ENCODE measurements at regions not wholly inside any gene's neighbourhood (a gene's known extent, or its start where the extent isn't known, plus 50 kb on each side); places are given as distances from the start of the nearest gene placed in this dataset.

DNA sequence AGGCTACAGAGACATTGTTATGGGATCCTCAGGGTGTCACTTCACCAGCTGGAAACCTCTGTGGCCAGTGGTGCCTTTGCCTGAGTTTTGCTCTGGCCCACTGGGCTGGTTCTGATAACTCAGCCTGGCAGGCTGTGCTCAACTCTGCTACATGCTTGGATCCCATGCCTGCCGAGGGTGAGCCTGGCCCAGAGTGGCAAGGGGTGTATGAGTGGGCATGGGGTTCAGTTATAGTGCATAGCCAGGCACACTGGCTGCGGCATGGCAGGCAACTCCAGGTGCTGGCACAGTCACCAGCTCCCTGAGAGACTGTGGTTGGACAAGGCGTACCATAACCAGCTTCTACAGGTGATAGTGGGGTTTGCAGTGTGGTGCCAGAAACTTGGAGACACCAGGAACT is 107.0 kb upstream of the PCDH15 start:
- no peak for TF ChIP-seq TCF12 (IDR thresholded peaks at IDR 0.05; ENCODE audit: low read depth, low read length)
- no peak for TF ChIP-seq GTF2F1 (IDR thresholded peaks at IDR 0.05; ENCODE audit: borderline replicate concordance, low read depth, low read length)
- no peak for TF ChIP-seq RBBP5 (IDR thresholded peaks at IDR 0.05; ENCODE audit: borderline replicate concordance, low read depth, low read length)
- no peak for TF ChIP-seq KDM4A (IDR thresholded peaks at IDR 0.05; ENCODE audit: low read depth, low read length, severe bottlenecking)
- no peak for TF ChIP-seq ASH2L (IDR thresholded peaks at IDR 0.05; ENCODE audit: low read length)
- TF ChIP-seq BACH1 (IDR thresholded peaks at IDR 0.05; ENCODE audit: low read length): no peak
- TF ChIP-seq RFX5 (IDR thresholded peaks at IDR 0.05; ENCODE audit: borderline replicate concordance, low read depth, low read length): no peak
- TF ChIP-seq CBX8 (IDR thresholded peaks at IDR 0.05; ENCODE audit: borderline replicate concordance, low read depth, low read length): no peak
- no peak for TF ChIP-seq EP300 (IDR thresholded peaks at IDR 0.05; ENCODE audit: borderline replicate concordance in 1 of 2, low read depth in 2 of 2, low read length in 2 of 2)
- Histone ChIP-seq H3K14ac (ENCODE audit: insufficient read length) (no peak overlapping the region), H2BK5ac (ENCODE audit: low read depth, low read length) (no peak overlapping the region), H2AK5ac (ENCODE audit: low read depth, low read length) (no peak overlapping the region), H2BK120ac (replicated peaks; ENCODE audit: low read depth, low read length) (no peak overlapping the region), H3K56ac (replicated peaks; ENCODE audit: insufficient read length, low read depth, low read length) (no peak overlapping the region), H3K4me3 (ENCODE audit: extremely low read depth in 1 of 4, insufficient read depth in 2 of 4, low read depth in 3 of 4, low read length in 4 of 4) (no peak overlapping the region), H3K27ac (ENCODE audit: low read depth, low read length) (no peak overlapping the region), H2BK15ac (ENCODE audit: low read length) (no peak overlapping the region), H3K4me2 (ENCODE audit: insufficient read depth in 1 of 2, low read depth in 2 of 2, low read length in 2 of 2) (no peak overlapping the region), H3K23me2 (ENCODE audit: low read depth, low read length) (no peaks in the 10 kb centered on the region), H4K91ac (replicated peaks; ENCODE audit: insufficient read length, low read length) (no peak overlapping the region), H4K5ac (ENCODE audit: insufficient read length, low read depth, low read length) (no peak overlapping the region), H3K18ac (ENCODE audit: extremely low read depth, low read length) (no peak overlapping the region), H3K36me3 (ENCODE audit: control insufficient read depth in 2 of 4, insufficient read depth in 4 of 4, low read length in 3 of 4) (no peaks in the 10 kb centered on the region), H3K9me3 (ENCODE audit: insufficient read depth in 2 of 2, low read depth in 1 of 2, low read length in 1 of 2) (peaks cover 2 to 8% of the 10 kb centered on the region in 2 experiments; a peak in 2 of 4 replicates), H3K9ac (replicated peaks in 1 of 4; ENCODE audit: extremely low read depth in 1 of 4, low read depth in 3 of 4, low read length in 3 of 4) (no peak overlapping the region), H3K23ac (ENCODE audit: insufficient read length) (no peak overlapping the region), H4K8ac (ENCODE audit: extremely low read depth, insufficient read depth, low read length) (no peak overlapping the region), H2BK12ac (ENCODE audit: low read depth, low read length) (no peak overlapping the region), H3K79me2 (ENCODE audit: control insufficient read depth in 1 of 2, insufficient read depth in 2 of 2, low read length in 2 of 2) (no peaks in the 10 kb centered on the region), H2AFZ (ENCODE audit: low read length) (peak overlapping the region; percentile 62; the same call in 1 of the 2 replicates), H3K4ac (replicated peaks; ENCODE audit: insufficient read length, low read depth, low read length) (no peak overlapping the region), H3K79me1 (ENCODE audit: low read depth, low read length) (no peaks in the 10 kb centered on the region), H4K20me1 (replicated peaks in 1 of 2; ENCODE audit: control insufficient read depth in 1 of 2, insufficient read depth in 2 of 2, low read length in 2 of 2) (no peaks in the 10 kb centered on the region), H3K27me3 (replicated peaks in 1 of 4; ENCODE audit: control insufficient read depth in 3 of 4, extremely low read depth in 1 of 4, insufficient read depth in 3 of 4, low read length in 3 of 4) (no peaks in the 10 kb centered on the region), H3K4me1 (replicated peaks in 1 of 4; ENCODE audit: control insufficient read depth in 3 of 4, insufficient read depth in 4 of 4, low read length in 3 of 4) (no peaks in the 10 kb centered on the region), H2BK20ac (ENCODE audit: low read length) (0 out of 2 replicates have a peak overlapping the region, but pooled peaks have one; percentile 34)
- no peak for FAIRE-seq
- no peak for DNase-seq (ENCODE audit: low read depth in 1 of 2, low spot score in 2 of 2)
- ChIA-PET POLR2A (ENCODE audit: partially characterized antibody) (no interaction called here), CTCF (ENCODE audit: partially characterized antibody) (interaction anchor here (0.8 to 2.3 kb wide), 3 partner anchors 9 to 23 kb away, joined by 3 to 6 read pairs (median 6); no protein-coding TSS in a partner anchor)
- 94% methylated on average over 3 of the region's 3 CpGs; no CpG with 5 or more reads in 1 of the 2 experiments for WGBS, 2 experiments (ENCODE audit: extremely low coverage in 1 of 2, insufficient coverage in 1 of 2, insufficient read length in 1 of 2, insufficient replicate concordance in 2 of 2, low coverage in 1 of 2, low lambda C conversion rate in 2 of 2, missing lambda C conversion rate in 1 of 2)

Measured in H1 (cell line).